ENCODE measurements at regions not wholly inside any gene's neighbourhood (a gene's known extent, or its start where the extent isn't known, plus 50 kb on each side); places are given as distances from the start of the nearest gene placed in this dataset.

- DNase-seq (ENCODE audit: low spot score) = no peak
- Mint-ChIP-seq H3K4me3 (no peak overlapping the region), H3K36me3 (no peaks in the 10 kb centered on the region), H3K9me3 (peaks cover 3% of the 10 kb centered on the region), H3K27me3 (no peaks in the 10 kb centered on the region), H3K4me1 (ENCODE audit: low read depth in 2 of 2) (no peaks in the 10 kb centered on the region), H3K27ac (no peak overlapping the region)
- ATAC-seq = no peak
Observed at GRCh38 chr7:81534446-81534845, 235.4 kb downstream of the HGF start.

GRCh38 chr7:81533931-81534330 is 235.9 kb downstream of the HGF start:
- Mint-ChIP-seq H3K27ac (no peak overlapping the region), H3K9me3 (peaks cover 3% of the 10 kb centered on the region), H3K4me1 (ENCODE audit: low read depth in 2 of 2) (no peaks in the 10 kb centered on the region), H3K4me3 (no peak overlapping the region), H3K27me3 (no peaks in the 10 kb centered on the region), H3K36me3 (no peaks in the 10 kb centered on the region)
- ATAC-seq (no peak), DNase-seq (ENCODE audit: low spot score) (no peak)

GRCh38 chr7:81533426-81533825 is 236.4 kb downstream of the HGF start:
- Mint-ChIP-seq H3K4me3 (no peak overlapping the region), H3K9me3 (peaks cover 3% of the 10 kb centered on the region), H3K27ac (no peak overlapping the region), H3K27me3 (no peaks in the 10 kb centered on the region), H3K4me1 (ENCODE audit: low read depth in 2 of 2) (no peaks in the 10 kb centered on the region), H3K36me3 (no peaks in the 10 kb centered on the region)
- DNase-seq (ENCODE audit: low spot score) (no peak), ATAC-seq (no peak)

GRCh38 chr7:81529785-81530184 is 240.1 kb downstream of the HGF start:
- Mint-ChIP-seq H3K27me3 (no peaks in the 10 kb centered on the region), H3K9me3 (peaks cover 6% of the 10 kb centered on the region), H3K27ac (no peak overlapping the region), H3K4me1 (ENCODE audit: low read depth in 2 of 2) (no peaks in the 10 kb centered on the region), H3K4me3 (no peak overlapping the region), H3K36me3 (no peaks in the 10 kb centered on the region)
- ATAC-seq (no peak), DNase-seq (ENCODE audit: low spot score) (no peak)

GRCh38 chr7:81527651-81528050 is 242.2 kb downstream of the HGF start:
- Mint-ChIP-seq H3K27me3 (no peaks in the 10 kb centered on the region), H3K27ac (no peak overlapping the region), H3K4me3 (no peak overlapping the region), H3K4me1 (ENCODE audit: low read depth in 2 of 2) (no peaks in the 10 kb centered on the region), H3K9me3 (peaks cover 6% of the 10 kb centered on the region), H3K36me3 (no peaks in the 10 kb centered on the region)
- DNase-seq (ENCODE audit: low spot score) = no peak
- no peak for ATAC-seq

GRCh38 chr7:81526971-81527370 is 242.9 kb downstream of the HGF start:
- DNase-seq (ENCODE audit: low spot score) (no peak), ATAC-seq (no peak)
- no peaks in the 10 kb centered on the region for H3K27me3 Mint-ChIP-seq

GRCh38 chr7:81525841-81526240 is 244.0 kb downstream of the HGF start:
- Mint-ChIP-seq H3K36me3 (no peaks in the 10 kb centered on the region), H3K9me3 (peaks cover 6% of the 10 kb centered on the region), H3K27me3 (no peaks in the 10 kb centered on the region), H3K4me1 (ENCODE audit: low read depth in 2 of 2) (no peaks in the 10 kb centered on the region), H3K4me3 (no peak overlapping the region), H3K27ac (no peak overlapping the region)
- ATAC-seq = no peak
- DNase-seq (ENCODE audit: low spot score) = no peak

More at GRCh38 chr7:81526971-81527370, 242.9 kb downstream of the HGF start:
- H3K27ac Mint-ChIP-seq = no peak overlapping the region
- H3K4me3 Mint-ChIP-seq = no peak overlapping the region
- peaks cover 6% of the 10 kb centered on the region for H3K9me3 Mint-ChIP-seq
- no peaks in the 10 kb centered on the region for H3K36me3 Mint-ChIP-seq
- no peaks in the 10 kb centered on the region for H3K4me1 Mint-ChIP-seq (ENCODE audit: low read depth in 2 of 2)

- Mint-ChIP-seq H3K4me1 (ENCODE audit: low read depth in 2 of 2) (no peaks in the 10 kb centered on the region), H3K27me3 (no peaks in the 10 kb centered on the region), H3K27ac (no peak overlapping the region), H3K4me3 (no peak overlapping the region), H3K9me3 (no peaks in the 10 kb centered on the region), H3K36me3 (no peaks in the 10 kb centered on the region)
- DNase-seq (ENCODE audit: low spot score) (no peak), ATAC-seq (no peak)
Observed at GRCh38 chr7:81519886-81520285, 250.0 kb downstream of the HGF start.

GRCh38 chr7:81516898-81517297 is 252.9 kb downstream of the HGF start:
- Mint-ChIP-seq H3K27me3 (no peaks in the 10 kb centered on the region), H3K4me1 (ENCODE audit: low read depth in 2 of 2) (no peaks in the 10 kb centered on the region), H3K9me3 (peaks cover 4% of the 10 kb centered on the region), H3K36me3 (no peaks in the 10 kb centered on the region), H3K27ac (no peak overlapping the region), H3K4me3 (no peak overlapping the region)
- DNase-seq (ENCODE audit: low spot score) (no peak), ATAC-seq (no peak)

GRCh38 chr7:81515009-81515408 is 254.8 kb downstream of the HGF start:
- Mint-ChIP-seq H3K4me1 (ENCODE audit: low read depth in 2 of 2) (no peaks in the 10 kb centered on the region), H3K36me3 (no peaks in the 10 kb centered on the region), H3K4me3 (no peak overlapping the region), H3K27ac (no peak overlapping the region), H3K9me3 (peaks cover 4% of the 10 kb centered on the region), H3K27me3 (no peaks in the 10 kb centered on the region)
- DNase-seq (ENCODE audit: low spot score) = no peak
- no peak for ATAC-seq

- H3K9me3 Mint-ChIP-seq = peaks cover 7% of the 10 kb centered on the region
- no peak overlapping the region for H3K27ac Mint-ChIP-seq
- DNase-seq (ENCODE audit: low spot score) (no peak), ATAC-seq (no peak)
- no peak overlapping the region for H3K4me3 Mint-ChIP-seq
- H3K36me3 Mint-ChIP-seq = peaks cover 3% of the 10 kb centered on the region
- no peaks in the 10 kb centered on the region for H3K4me1 Mint-ChIP-seq (ENCODE audit: low read depth in 2 of 2)
- no peaks in the 10 kb centered on the region for H3K27me3 Mint-ChIP-seq
Observed at GRCh38 chr7:81514546-81514945, 255.3 kb downstream of the HGF start.

GRCh38 chr7:81510122-81510521 is 259.7 kb downstream of the HGF start:
- Mint-ChIP-seq H3K9me3 (peaks cover 9% of the 10 kb centered on the region), H3K27ac (no peak overlapping the region), H3K4me1 (ENCODE audit: low read depth in 2 of 2) (no peaks in the 10 kb centered on the region), H3K4me3 (no peak overlapping the region), H3K36me3 (peaks cover 6% of the 10 kb centered on the region), H3K27me3 (no peaks in the 10 kb centered on the region)
- DNase-seq (ENCODE audit: low spot score) (no peak), ATAC-seq (no peak)

GRCh38 chr7:81507221-81507620 is 262.6 kb downstream of the HGF start:
- Mint-ChIP-seq H3K4me1 (ENCODE audit: low read depth in 2 of 2) (no peaks in the 10 kb centered on the region), H3K36me3 (peaks cover 6% of the 10 kb centered on the region), H3K27ac (no peak overlapping the region), H3K4me3 (no peak overlapping the region), H3K9me3 (peaks cover 6% of the 10 kb centered on the region), H3K27me3 (no peaks in the 10 kb centered on the region)
- DNase-seq (ENCODE audit: low spot score) = no peak
- ATAC-seq = no peak

- no peaks in the 10 kb centered on the region for H3K27me3 Mint-ChIP-seq
- no peak for DNase-seq (ENCODE audit: low spot score)
- H3K4me1 Mint-ChIP-seq (ENCODE audit: low read depth in 2 of 2) = no peaks in the 10 kb centered on the region
- H3K9me3 Mint-ChIP-seq = peaks cover 6% of the 10 kb centered on the region
- H3K4me3 Mint-ChIP-seq = no peak overlapping the region
- no peak for ATAC-seq
- H3K27ac Mint-ChIP-seq = no peak overlapping the region
- peaks cover 6% of the 10 kb centered on the region for H3K36me3 Mint-ChIP-seq
Observed at GRCh38 chr7:81506609-81507008, 263.2 kb downstream of the HGF start.

- ATAC-seq (no peak), DNase-seq (ENCODE audit: low spot score) (no peak)
- Mint-ChIP-seq H3K4me3 (no peak overlapping the region), H3K9me3 (no peaks in the 10 kb centered on the region), H3K27ac (no peak overlapping the region), H3K4me1 (ENCODE audit: low read depth in 2 of 2) (no peaks in the 10 kb centered on the region), H3K36me3 (no peaks in the 10 kb centered on the region), H3K27me3 (no peaks in the 10 kb centered on the region)
Observed at GRCh38 chr7:81503771-81504170, 266.1 kb downstream of the HGF start.
